Testis (tissue), 2 donors: ENCODE measurements at regions not wholly inside any gene's neighbourhood (a gene's known extent, or its start where the extent isn't known, plus 50 kb on each side); places are given as distances from the start of the nearest gene placed in this dataset.

ENCODE experiments used
- DNase-seq: peaks from one replicate; pipeline ENCODE4 v3.0.0-alpha.2; 2019
- H3K27ac ChIP-seq, 2 donors: fragments of 200-600 bp; sonication (generic); one replicate each; pipeline ENCODE4 v1.5.1; 2019
- H3K27me3 ChIP-seq: fragments of 200-600 bp; sonication (generic); one replicate; pipeline ENCODE4 v1.5.1; 2019
- H3K36me3 ChIP-seq: fragments of 200-600 bp; sonication (generic); one replicate; pipeline ENCODE4 v1.5.1; 2017; ENCODE audit warnings: low read depth; ENCODE audit errors: missing control alignments
- H3K4me1 ChIP-seq: fragments of 200-600 bp; sonication (generic); one replicate; pipeline ENCODE4 v1.5.1; 2019
- H3K4me3 ChIP-seq, 2 donors: fragments of 200-600 bp; sonication (generic); one replicate each; pipeline ENCODE4 v1.5.1; 2017 to 2019
- H3K9me3 ChIP-seq: fragments of 200-600 bp; sonication (generic); one replicate; pipeline ENCODE4 v1.5.1; 2017
- CTCF ChIP-seq, 3 experiments: fragments of 450-650 bp in 2 of 3; fragments of 200-600 bp in 1 of 3; sonication (generic) in 1 of 3; IDR thresholded peaks; one replicate each; pipeline ENCODE4 v1.5.1; 2016 to 2019; ENCODE audit warnings: antibody characterized with exemption in 3 of 3, mild to moderate bottlenecking in 2 of 3, moderate library complexity in 1 of 3
- POLR2A ChIP-seq: fragments of 450-650 bp; IDR thresholded peaks from one replicate; pipeline ENCODE4 v1.6.1; 2017; ENCODE audit warnings: antibody characterized with exemption, mild to moderate bottlenecking, moderate library complexity
- WGBS, 2 donors: methylation state at CpG; one replicate each; pipeline ENCODE4 v1.1.5; 2018; 5-methylcytosine and 5-hydroxymethylcytosine counted together
- intact Hi-C: fragments of 100-400 bp; cut with DNase I; formaldehyde crosslinking; loops from one replicate; pipeline ENCODE4 v1.15.1; 2023; ENCODE audit warnings: low total_unique reads

GRCh38 chr12:92213166-92213565, 67.5 kb upstream of the BTG1 start:
- intact Hi-C loops, result no loop called here
- no peak for DNase-seq
- H3K36me3 ChIP-seq, result no peaks in the 10 kb centered on the region
- WGBS, 2 donors, result 90 to 94% methylated on average over 2 of the region's 2 CpGs
- no peaks in the 10 kb centered on the region for H3K27me3 ChIP-seq
- no peak overlapping the region for H3K4me3 ChIP-seq
- no peak overlapping the region for H3K27ac ChIP-seq
- no peaks in the 10 kb centered on the region for H3K9me3 ChIP-seq
- no peaks in the 10 kb centered on the region for H3K4me1 ChIP-seq
- TF ChIP-seq CTCF (IDR thresholded peaks at IDR 0.05), result no peak
- TF ChIP-seq POLR2A, result no peak

GRCh38 chr12:92210071-92210470, 64.4 kb upstream of the BTG1 start:
- TF ChIP-seq CTCF (IDR thresholded peaks at IDR 0.05) (no peak), POLR2A (no peak)
- H3K27me3 ChIP-seq, result no peaks in the 10 kb centered on the region
- intact Hi-C loops, result no loop called here
- no peaks in the 10 kb centered on the region for H3K36me3 ChIP-seq
- no peaks in the 10 kb centered on the region for H3K4me1 ChIP-seq
- no peaks in the 10 kb centered on the region for H3K9me3 ChIP-seq
- no peak for DNase-seq
- no peak overlapping the region for H3K4me3 ChIP-seq
- H3K27ac ChIP-seq, result no peak overlapping the region
- 87 to 94% methylated on average over 4 of the region's 4 CpGs for WGBS, 2 donors

GRCh38 chr12:92208613-92209121, 63.0 kb upstream of the BTG1 start:
- 57 to 73% methylated on average over 6 of the region's 6 CpGs for WGBS, 2 donors
- H3K36me3 ChIP-seq, result no peaks in the 10 kb centered on the region
- H3K27me3 ChIP-seq, result no peaks in the 10 kb centered on the region
- intact Hi-C loops, result no loop called here
- no peak for DNase-seq
- H3K4me1 ChIP-seq, result no peaks in the 10 kb centered on the region
- no peaks in the 10 kb centered on the region for H3K9me3 ChIP-seq
- H3K4me3 ChIP-seq, result no peak overlapping the region
- H3K27ac ChIP-seq, result no peak overlapping the region
- no peak for TF ChIP-seq CTCF (IDR thresholded peaks at IDR 0.05)
- no peak for TF ChIP-seq POLR2A

GRCh38 chr12:92206596-92206995, 61.0 kb upstream of the BTG1 start:
- intact Hi-C loops, result no loop called here
- Histone ChIP-seq H3K27me3 (no peaks in the 10 kb centered on the region), H3K4me3 (no peak overlapping the region), H3K36me3 (no peaks in the 10 kb centered on the region), H3K4me1 (no peaks in the 10 kb centered on the region), H3K27ac (no peak overlapping the region), H3K9me3 (no peaks in the 10 kb centered on the region)
- TF ChIP-seq POLR2A (no peak), CTCF (IDR thresholded peaks at IDR 0.05) (no peak)
- DNase-seq, result no peak
- 82 to 88% methylated on average over 1 of the region's 1 CpG for WGBS, 2 donors

GRCh38 chr12:92206011-92206410, 60.4 kb upstream of the BTG1 start:
- H3K36me3 ChIP-seq, result no peaks in the 10 kb centered on the region
- no peaks in the 10 kb centered on the region for H3K27me3 ChIP-seq
- TF ChIP-seq CTCF (IDR thresholded peaks at IDR 0.05) (no peak), POLR2A (no peak)
- no peak overlapping the region for H3K27ac ChIP-seq
- intact Hi-C loops, result no loop called here
- H3K4me1 ChIP-seq, result no peaks in the 10 kb centered on the region
- 94 to 95% methylated on average over 1 of the region's 1 CpG for WGBS, 2 donors
- no peaks in the 10 kb centered on the region for H3K9me3 ChIP-seq
- no peak for DNase-seq
- H3K4me3 ChIP-seq, result no peak overlapping the region
